Activated CD4-positive, alpha-beta T cell treated with anti-CD3 and anti-CD28 coated beads for 24 hours (primary cell): ENCODE measurements at regions not wholly inside any gene's neighbourhood (a gene's known extent, or its start where the extent isn't known, plus 50 kb on each side); places are given as distances from the start of the nearest gene placed in this dataset.
A peak's percentile ranks its signal among the peaks of the same experiment; 100 is the strongest.

Experiments used
- DNase-seq, 2 donors: peaks; one replicate each; pipeline ENCODE4 v3.0.0-alpha.2; 2020; ENCODE audit warnings: low read depth in 2 of 2

DNA sequence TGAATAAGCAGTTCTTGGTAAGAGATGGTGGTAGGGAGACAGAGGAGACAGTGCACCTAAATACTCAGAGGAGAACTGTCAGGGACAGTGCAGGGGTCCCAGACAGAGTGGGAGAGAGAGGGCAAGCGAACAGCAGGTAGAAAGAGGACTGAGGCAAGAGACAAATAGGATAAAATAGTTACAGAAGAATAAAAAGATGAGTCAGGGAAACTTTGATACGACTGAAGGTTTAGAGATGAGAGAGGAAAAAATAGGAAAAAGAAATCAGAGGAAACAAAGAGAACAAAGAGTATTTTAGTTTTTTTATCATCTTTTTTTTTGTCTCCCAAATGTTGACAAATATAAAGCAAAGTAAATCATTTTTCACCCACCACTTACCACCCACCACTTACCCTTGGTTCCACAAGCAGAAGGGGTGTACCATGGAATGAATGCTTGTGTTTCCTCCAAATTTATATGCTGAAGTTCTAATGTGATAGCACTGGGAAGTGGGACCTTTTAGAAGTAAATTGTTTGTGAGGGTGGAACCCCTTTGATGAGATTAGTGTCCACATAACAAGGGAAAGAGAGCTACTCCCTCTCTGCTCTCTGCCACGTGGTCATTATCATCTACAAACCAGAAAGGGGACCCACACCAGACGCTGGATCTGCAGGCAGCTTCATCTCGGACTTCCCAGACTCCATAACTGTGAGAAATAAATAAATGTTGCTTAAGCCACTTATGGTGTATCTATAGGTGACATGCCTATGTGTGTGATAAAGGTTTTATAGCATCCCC lies 292.1 kb downstream of the BTG1 start:
- no peak for DNase-seq

GRCh38 chr12:91852634-91853033 lies 293.0 kb downstream of the BTG1 start:
- no peak for DNase-seq

DNA sequence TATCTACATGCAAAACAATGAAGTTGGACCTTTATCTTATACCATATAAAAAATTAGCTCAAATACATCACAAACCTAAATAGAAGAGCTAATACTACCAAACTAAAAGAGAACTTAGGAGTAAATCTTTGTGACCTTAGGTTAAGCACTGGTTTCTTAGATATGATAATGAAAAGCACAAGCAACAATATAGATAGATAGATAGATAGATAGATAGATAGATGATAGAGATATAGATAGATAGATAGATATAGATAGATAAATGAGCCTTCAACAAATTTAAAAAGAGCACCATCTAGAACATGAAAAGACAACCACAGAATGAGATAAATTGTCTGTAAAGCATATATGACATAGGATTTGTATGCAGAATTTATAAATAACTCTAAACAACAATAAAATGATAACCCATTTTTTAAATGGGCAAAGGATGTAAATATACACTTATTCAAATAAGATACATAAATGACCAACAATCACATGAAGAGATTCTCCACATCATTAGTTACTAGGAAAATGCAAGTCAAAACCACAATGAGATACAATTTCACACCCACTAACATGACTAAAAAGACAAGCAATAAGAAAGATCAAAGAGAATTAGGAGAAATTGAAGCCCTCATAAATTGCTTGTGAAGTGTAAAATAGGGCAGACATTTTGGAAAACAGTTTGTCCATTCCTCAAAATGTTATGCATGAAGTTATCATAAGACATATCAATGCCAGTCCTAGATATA lies 293.7 kb downstream of the BTG1 start:
- no peak for DNase-seq

GRCh38 chr12:91846466-91847055 lies 299.1 kb downstream of the BTG1 start:
- DNase-seq = no peak

DNA sequence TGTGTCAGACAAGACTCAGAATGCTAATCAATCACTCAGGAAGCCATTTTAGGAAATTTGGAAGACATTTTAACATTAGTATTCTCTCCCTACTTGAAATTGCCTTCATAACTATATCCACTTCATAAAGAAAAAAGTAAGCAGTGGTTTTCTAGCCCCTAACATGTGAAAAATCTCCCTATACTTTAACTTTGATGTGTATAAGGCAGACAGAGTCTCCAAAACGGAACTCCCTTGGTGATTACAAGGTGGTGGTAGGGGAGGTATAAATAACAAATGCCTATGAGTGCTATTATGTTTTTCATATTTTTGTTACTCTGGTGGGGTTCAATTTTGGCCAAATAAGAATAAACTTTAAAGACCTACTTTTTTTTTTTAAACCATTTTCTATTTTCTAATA lies 300.3 kb downstream of the BTG1 start:
- no peak for DNase-seq

DNA sequence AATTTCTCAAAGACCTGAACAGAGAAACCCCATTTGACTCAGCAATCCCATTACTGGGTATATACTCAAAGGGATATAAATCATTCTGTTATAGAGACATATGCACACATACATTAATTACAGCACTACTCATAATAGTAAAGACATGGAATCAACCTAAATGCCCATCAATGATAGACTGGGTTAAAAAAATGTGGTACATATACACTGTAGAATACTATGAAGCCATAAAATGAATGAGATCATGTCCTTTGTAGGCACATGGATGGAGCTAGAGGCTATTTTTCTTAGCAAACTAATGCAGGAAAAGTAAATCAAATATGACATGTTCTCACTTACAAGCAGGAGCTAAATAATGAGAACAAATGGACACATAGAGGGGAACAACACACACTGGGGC lies 303.8 kb downstream of the BTG1 start:
- no peak for DNase-seq

- DNase-seq = no peak
These were observed 308.9 kb downstream of the BTG1 start for GRCh38 chr12:91836696-91837095.

DNA sequence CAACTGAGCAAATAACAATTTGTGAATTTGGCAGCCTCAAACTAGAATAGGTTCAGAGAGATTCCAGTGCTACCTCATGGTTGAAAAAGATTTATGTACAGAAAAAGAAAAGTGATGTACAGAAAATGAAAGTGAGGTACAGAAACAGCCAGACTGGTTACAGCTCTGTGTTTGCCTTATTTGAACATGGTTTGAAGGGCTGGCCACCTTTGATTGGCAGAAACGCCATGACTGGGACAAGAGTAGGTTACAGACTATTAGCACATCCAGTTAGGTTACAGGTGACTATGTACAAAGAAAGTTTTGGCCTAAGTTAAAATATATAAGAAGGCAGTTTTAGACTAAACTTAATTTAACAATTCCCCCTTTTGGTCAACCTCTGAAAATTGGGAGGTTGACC lies 309.4 kb downstream of the BTG1 start:
- no peak for DNase-seq

- DNase-seq = no peak
These were observed 310.0 kb downstream of the BTG1 start for GRCh38 chr12:91835693-91836092.

DNA sequence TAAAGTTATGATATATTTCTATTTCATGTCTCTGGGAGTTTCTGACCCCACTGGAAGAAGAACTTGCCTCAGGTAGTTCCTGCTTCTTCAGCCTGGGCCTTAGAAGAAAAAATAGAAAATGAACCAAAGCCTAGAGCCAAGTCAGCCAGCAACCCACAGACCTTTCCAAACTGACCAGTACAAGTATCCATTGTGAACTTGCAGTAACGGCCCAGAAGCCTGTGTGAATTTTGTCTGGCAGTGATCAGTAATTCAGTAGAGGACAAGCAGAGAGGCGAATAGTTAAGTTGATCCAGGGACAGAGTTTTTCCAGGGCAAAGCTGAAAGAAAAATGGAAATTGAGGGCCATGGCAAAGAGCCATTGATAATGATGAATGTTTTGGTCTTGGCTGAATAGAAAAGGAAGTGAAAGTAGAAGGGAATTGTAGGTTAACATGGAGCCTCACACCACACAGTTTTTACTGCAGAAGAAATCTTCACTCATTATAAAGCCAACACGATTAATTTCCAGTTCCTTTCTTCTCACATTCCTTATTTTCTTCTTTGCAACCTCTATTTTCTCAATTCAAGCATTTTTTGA lies 311.8 kb downstream of the BTG1 start:
- no peak for DNase-seq

DNA sequence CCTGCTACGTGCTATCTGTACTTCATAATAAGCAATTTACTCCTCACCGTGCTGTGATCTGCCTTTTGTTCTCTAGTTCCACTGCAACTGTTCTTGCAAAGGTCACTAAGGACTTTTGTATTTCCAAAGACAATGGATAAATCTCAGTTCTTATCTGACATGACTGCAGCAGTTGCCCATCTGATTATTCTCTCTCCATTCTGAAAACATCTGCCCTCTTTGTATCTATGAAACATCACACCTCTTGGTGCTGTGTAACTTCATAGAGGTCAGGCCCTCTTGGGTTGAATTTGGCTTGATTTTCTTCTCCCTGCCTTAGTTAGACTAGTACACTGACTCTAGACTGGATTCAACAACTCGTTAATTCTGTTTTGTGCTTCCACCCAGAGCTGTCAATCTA lies 319.6 kb downstream of the BTG1 start:
- DNase-seq = no peak

- no peak for DNase-seq
These were observed 320.7 kb downstream of the BTG1 start for GRCh38 chr12:91824991-91825390.

DNA sequence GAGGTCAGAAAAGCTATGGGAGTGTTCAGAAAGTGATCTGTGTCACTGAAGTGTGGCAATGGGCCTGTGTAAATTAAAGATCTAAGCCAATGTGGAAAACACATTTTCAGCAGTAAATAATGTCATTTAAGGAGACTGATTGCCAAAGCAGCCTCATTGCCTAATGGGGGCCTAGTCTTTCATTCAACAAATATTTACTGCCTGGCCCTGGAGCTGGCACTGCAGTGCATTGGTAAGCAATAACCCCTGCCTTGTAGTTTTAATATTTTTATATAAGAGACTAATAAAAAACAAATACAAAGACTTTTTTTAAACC lies 326.6 kb downstream of the BTG1 start:
- DNase-seq = no peak

- no peak for DNase-seq
These were observed 327.2 kb downstream of the BTG1 start for GRCh38 chr12:91818227-91819131.

DNA sequence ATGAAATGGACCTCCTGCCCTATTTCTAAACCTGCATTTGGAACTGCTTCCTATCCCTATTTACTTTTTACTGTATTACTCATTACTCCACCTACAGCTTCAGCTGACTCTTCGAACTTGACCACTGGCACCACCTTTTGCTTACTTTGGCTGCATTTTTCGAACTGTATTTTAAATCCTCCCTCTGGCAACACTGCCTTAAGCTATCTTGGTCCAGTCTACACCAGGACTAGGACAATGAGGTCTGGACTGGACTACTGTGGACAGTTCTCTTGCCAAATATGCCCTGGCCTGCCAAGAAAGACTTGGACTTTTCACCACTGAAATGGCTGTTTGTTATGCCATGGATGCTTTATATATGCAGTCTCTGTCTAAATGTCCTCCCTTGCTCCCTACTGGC lies 328.1 kb downstream of the BTG1 start:
- DNase-seq = no peak

DNA sequence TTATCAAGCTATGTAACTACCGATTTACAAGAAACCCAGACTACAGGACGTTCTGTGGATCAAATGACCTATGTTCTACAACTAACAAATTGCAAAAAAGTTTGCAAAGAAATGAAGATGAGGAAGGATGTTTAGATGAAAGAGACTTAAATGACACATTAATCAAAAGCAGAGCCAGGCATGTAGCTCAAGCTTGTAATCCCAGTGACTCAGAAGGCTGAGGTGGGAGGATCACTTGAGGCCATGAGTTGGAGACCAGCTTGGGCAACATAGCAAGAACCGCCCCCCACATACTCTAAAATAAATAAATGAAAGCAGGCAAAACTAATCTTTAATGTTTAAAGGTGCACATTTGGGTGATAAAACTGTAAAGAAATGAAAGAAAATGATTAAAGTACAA lies 331.9 kb downstream of the BTG1 start:
- DNase-seq = no peak

DNA sequence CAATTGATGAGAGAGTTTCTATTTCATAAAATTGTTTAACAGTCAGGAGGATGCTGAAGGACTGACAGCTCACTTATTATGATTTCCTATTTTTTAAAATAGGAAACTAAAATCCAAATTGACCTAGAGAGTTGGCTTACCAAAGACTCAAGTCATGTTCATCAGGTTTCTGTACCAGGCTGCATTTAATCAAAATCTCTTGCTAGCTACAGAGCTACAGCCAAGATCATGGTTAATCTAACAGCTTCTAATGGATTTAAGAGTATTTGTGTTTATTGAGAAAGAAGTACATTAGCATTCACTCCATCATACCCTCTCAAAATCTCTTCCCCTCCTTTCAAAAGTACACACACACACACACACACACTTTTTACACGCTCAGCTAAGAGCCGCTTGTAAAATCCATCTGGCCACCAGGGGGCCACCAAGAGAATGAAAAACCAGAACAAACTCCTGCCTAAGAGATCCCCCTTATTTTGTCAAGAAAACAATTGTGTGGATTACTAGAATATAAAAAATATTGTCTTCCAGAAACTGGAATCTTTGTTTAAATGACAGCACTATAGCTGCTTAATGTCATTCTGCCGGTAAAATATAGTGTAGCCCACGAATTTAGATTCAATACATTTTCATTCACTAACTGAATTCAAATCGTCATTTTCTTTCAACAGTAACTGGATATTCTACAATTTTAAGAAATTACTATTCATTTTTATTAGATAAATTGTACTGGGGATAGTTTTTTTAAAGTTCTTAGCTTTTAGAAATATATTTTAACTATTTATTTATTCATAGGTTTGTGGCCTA lies 334.0 kb downstream of the BTG1 start:
- DNase-seq = peak; percentile 59 to 68

- DNase-seq = no peak
These were observed 334.9 kb downstream of the BTG1 start for GRCh38 chr12:91810531-91811451.

DNA sequence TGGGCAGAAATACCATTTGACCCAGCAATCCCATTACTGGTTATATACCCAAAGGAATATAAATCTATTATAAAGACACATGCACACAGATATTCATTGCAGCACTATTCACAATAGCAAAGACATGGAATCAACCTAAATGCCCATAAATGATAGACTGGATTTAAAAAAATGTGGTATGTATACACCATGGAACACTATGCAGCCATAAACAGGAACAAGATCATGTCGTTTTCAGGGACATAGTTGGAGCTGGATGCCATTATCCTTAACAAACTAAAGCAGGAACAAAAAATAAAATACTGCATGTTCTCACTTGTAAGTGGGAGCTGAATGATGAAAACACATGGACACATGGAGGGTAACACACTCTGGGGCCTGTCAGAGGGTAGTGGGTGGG lies 335.6 kb downstream of the BTG1 start:
- no peak for DNase-seq

DNA sequence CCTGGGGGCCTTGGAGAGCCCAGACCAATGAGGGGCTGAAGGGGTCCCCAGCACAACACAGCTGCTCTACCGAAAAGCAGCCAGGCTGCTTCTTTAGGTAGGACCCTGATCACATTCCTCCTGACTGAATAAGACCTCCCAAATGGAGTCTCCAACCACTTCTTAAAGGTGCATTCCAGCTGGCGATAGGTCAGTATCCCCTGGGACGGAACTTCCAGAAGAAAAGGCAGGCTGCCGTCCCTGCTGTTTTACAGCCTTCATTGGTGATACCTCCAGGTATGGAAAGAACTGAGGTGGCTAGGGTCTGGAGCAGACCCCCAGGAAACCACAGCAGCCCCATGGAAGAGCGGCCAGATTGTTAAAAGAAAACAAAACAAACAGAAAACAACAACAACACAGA lies 340.6 kb downstream of the BTG1 start:
- DNase-seq = no peak
